NB4 (cell line): ENCODE measurements at regions not wholly inside any gene's neighbourhood (a gene's known extent, or its start where the extent isn't known, plus 50 kb on each side); places are given as distances from the start of the nearest gene placed in this dataset.

ENCODE experiments used
- MYC ChIP-seq: IDR thresholded peaks from 2 replicates; pipeline ENCODE4 v1.6.1; 2011; ENCODE audit warnings: low read depth, low read length
- POLR2A ChIP-seq: IDR thresholded peaks from 2 replicates; pipeline ENCODE4 v1.6.1; 2011; ENCODE audit warnings: mild to moderate bottlenecking; ENCODE audit not compliant: insufficient read length; ENCODE audit errors: extremely low read depth
- TF ChIP-seq, protein P1 (sequence below): IDR thresholded peaks from one replicate; pipeline ENCODE4 v1.5.1; 2012; ENCODE audit warnings: low read depth, low read length

DNA sequence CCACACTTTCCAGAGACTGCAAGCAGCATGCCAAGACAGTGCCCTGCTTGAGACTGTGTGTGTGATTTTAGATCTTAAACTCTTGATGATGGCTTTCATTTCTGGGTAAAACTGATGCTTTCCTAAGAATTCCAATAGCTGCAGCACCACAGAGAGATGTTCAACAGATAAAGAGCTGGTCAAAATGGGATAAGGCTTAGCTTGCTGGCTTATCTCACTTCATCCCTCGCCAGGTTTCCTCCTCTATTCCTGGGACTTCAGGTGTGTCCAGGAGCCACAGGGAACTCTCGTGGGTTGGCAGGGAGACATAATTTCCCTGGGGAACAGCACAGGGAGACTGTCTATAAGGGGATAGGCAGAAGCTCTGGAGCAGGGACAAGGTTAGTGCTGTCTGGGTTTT is 137.3 kb downstream of the KCTD15 start:
- TF ChIP-seq MYC = no peak
- TF ChIP-seq, protein P1, sequence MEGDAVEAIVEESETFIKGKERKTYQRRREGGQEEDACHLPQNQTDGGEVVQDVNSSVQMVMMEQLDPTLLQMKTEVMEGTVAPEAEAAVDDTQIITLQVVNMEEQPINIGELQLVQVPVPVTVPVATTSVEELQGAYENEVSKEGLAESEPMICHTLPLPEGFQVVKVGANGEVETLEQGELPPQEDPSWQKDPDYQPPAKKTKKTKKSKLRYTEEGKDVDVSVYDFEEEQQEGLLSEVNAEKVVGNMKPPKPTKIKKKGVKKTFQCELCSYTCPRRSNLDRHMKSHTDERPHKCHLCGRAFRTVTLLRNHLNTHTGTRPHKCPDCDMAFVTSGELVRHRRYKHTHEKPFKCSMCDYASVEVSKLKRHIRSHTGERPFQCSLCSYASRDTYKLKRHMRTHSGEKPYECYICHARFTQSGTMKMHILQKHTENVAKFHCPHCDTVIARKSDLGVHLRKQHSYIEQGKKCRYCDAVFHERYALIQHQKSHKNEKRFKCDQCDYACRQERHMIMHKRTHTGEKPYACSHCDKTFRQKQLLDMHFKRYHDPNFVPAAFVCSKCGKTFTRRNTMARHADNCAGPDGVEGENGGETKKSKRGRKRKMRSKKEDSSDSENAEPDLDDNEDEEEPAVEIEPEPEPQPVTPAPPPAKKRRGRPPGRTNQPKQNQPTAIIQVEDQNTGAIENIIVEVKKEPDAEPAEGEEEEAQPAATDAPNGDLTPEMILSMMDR = no peak
- TF ChIP-seq POLR2A = no peak
